GM10266 (cell line): ENCODE measurements at regions not wholly inside any gene's neighbourhood (a gene's known extent, or its start where the extent isn't known, plus 50 kb on each side); places are given as distances from the start of the nearest gene placed in this dataset.
"Not testable (repeated sequence)": the region's sequence is repeated elsewhere in the genome, so short reads cannot be mapped to it uniquely, and the experiment has no call there.

ENCODE experiments used
- DNase-seq: peaks from one replicate; pipeline ENCODE4 v3.0.0; 2012; ENCODE audit errors: extremely low spot score
- TF ChIP-seq, protein P1 (sequence below): IDR thresholded peaks from 2 replicates; pipeline ENCODE4 v1.5.1; 2012; ENCODE audit warnings: mild to moderate bottlenecking, low read depth; ENCODE audit not compliant: control insufficient read depth, insufficient read depth; ENCODE audit errors: missing control alignments

DNA sequence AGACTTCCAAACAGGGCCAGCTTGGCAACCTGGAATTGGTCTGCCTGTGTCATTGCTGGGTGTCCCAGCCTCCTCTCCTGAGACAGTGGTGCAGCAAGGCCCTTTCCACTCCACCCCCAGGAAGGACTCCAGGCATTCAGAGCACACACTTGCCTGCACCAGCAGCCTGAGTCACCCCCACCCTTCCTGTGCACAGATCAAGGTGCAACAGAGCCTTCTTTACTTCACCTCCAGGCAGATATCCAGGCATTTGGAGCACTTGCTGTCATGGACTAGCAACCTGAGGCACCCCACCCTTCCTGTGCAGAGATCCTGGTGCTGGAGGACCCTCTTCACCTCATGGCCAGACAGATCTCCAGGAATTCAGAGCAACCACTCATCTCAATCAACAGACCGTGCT lies 135.8 kb downstream of the GASK1B start:
- TF ChIP-seq, protein P1, sequence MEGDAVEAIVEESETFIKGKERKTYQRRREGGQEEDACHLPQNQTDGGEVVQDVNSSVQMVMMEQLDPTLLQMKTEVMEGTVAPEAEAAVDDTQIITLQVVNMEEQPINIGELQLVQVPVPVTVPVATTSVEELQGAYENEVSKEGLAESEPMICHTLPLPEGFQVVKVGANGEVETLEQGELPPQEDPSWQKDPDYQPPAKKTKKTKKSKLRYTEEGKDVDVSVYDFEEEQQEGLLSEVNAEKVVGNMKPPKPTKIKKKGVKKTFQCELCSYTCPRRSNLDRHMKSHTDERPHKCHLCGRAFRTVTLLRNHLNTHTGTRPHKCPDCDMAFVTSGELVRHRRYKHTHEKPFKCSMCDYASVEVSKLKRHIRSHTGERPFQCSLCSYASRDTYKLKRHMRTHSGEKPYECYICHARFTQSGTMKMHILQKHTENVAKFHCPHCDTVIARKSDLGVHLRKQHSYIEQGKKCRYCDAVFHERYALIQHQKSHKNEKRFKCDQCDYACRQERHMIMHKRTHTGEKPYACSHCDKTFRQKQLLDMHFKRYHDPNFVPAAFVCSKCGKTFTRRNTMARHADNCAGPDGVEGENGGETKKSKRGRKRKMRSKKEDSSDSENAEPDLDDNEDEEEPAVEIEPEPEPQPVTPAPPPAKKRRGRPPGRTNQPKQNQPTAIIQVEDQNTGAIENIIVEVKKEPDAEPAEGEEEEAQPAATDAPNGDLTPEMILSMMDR, result no peak
- DNase-seq, result no peak

DNA sequence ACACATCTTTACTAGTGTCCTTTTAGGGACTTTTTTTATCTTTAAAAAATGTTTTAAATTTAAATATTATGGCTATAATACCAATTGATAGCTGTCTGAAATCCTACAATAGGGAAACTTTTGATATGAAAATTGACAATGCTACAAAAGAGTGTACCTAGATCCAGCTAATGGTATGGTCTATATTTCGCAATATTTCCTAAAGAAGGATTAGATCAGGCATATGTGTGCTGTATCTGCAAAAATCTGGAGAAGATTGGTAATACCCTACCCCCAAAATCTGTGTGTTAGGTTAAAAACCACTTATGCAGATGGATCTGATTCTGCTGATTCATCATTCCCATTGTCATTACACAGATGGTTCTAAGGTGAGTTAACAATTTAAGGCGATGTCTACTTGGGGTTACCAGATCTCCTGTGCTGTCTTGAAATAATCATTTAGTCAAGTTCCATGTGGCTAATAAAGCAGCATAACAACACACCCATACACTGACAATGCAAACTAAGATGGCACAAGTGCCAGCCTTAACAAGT lies 137.1 kb downstream of the GASK1B start:
- no peak for DNase-seq
- TF ChIP-seq, protein P1, result no peak

DNA sequence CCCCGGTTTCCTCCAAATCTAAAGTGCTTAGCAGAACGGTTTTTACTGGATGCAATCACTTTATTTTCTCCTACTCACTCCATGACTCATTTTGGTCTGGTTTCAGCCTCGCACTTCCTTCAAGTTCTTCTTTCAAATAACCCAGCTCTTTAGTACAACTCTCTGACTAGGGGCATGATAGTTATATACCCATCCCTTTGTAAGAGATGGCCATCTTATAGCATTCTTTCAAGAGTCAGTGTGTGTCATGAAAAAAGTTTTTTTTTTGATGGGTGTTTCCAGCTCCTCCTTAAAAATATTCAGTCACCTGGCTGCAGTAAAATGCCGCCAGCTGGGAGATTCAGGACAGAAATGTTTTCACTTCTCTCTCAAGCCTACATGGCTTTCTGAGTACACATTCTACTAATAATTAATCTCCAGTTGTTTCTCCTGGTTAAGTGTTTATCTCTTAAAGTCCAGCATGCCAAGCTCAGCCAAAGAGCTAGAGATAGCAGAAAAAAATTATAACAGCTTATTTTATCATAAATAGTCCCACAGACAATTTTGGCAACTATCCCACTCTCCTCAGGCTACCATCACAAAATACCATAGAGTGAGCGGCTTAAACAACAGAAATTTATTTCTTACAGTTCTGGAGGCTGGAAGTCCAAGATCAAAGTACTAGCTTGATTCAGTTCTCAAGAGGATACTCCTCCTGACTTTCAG lies 139.3 kb downstream of the GASK1B start:
- no peak for DNase-seq
- TF ChIP-seq, protein P1, result no peak

DNA sequence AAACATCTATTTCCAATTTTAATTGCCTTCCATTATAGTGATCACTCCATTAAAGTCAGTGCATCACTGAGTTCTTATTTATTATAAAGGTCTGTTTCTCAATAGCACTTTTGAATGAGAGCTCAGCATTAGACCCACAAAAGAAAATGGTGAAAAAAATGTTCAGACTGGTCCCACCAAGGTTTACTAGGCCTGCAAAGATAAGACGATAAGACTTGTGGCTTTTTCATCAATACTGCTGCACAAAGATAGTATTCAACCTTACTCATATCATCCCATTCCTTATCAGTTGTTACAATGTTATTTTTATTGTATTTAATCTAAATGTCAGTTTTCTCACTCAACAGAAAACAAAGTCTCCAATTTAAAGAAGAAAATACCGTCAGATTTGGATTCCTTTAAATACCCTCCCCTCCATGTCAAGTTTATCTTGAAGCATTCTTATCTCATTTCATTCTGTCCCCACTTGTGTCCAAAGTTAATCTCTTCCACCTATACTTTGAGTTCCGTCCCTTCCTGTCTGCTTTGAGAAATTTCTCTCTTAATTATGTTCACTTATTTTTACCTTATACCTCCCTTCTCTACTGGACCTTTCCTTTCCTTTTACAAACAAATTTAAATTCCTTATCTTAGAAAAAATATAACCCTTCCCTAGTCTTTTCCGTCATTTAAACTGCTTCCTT lies 140.0 kb downstream of the GASK1B start:
- no peak for DNase-seq
- TF ChIP-seq, protein P1, result no peak

DNA sequence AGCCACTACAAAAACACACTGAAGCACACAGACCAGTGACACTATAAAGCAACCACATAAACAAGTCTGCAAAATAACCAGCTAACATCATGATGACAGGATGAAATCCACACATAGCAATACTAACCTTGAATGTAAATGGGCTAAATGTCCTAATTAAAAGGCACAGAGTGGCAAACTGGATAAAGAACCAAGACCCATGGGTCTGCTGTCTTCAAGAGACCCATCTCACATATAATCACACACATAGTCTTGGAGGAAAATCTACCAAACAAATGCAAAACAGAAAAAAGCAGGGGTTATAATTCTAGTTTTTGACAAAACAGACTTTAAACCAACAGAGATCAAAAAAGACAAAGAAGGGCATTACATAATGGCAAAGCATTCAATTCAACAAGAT lies 144.4 kb downstream of the GASK1B start:
- not testable (repeated sequence) for DNase-seq

DNA sequence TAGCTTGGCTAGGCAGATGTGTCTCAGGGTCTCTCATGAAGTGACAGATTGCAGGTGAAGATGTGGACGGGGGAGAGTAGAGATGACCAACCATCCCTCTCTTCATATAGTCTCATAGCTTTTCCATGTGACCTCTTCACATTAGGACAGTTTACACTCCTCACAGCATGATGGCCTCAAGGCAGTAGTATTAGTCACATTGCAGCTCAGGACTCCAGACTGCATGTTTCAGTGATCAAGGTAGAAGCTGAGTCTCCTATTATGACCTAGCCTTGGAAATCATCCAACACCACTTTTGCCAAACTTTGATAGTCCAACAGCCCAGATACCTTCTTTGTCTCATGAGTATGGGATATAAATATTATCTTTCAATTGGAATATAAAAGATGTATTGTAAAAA lies 147.7 kb downstream of the GASK1B start:
- TF ChIP-seq, protein P1, result no peak
- DNase-seq, result no peak

DNA sequence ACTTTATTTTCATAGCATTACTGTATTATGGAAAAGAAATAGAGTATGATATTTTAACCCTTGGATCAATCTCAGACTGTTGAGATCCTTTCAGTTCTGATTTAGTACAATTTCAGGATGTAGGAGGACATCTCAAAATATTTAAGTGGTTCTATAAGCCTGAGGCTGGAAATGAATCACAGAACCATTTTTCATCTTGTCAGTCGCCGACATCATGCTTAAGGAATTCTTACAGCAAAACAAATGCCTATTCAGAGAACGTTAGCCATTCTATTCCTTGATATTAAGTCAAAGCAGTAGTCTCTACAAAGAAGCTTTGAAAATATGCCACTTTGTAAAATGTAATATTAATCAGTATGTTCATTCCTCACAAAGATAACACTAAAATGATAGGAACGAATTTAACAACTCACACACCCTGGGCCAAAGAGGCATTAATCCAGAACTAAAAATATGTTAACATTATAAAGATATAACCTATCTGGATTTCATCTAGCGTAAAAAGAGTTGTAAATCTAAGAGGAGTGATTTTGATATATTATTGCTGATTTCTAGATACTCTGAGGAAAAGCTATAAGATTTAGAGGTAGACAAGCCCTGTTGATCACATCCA lies 152.0 kb downstream of the GASK1B start:
- TF ChIP-seq, protein P1, result no peak
- DNase-seq, result no peak
